ENCODE measurements at regions not wholly inside any gene's neighbourhood (a gene's known extent, or its start where the extent isn't known, plus 50 kb on each side); places are given as distances from the start of the nearest gene placed in this dataset.

GRCh38 chr2:217673627-217674026, 329.2 kb downstream of the TNS1 start:
- H3K27ac ChIP-seq: no peak overlapping the region
- H3K9me3 ChIP-seq (ENCODE audit: low read depth): no peaks in the 10 kb centered on the region
- no peak overlapping the region for H3K4me3 ChIP-seq
- DNase-seq (ENCODE audit: low read depth in 1 of 2, low spot score in 1 of 2): no peak
- H3K36me3 ChIP-seq: no peaks in the 10 kb centered on the region
- H3K27me3 ChIP-seq: no peaks in the 10 kb centered on the region
- no peaks in the 10 kb centered on the region for H3K4me1 ChIP-seq (ENCODE audit: low read depth)
- TF ChIP-seq, protein P1, sequence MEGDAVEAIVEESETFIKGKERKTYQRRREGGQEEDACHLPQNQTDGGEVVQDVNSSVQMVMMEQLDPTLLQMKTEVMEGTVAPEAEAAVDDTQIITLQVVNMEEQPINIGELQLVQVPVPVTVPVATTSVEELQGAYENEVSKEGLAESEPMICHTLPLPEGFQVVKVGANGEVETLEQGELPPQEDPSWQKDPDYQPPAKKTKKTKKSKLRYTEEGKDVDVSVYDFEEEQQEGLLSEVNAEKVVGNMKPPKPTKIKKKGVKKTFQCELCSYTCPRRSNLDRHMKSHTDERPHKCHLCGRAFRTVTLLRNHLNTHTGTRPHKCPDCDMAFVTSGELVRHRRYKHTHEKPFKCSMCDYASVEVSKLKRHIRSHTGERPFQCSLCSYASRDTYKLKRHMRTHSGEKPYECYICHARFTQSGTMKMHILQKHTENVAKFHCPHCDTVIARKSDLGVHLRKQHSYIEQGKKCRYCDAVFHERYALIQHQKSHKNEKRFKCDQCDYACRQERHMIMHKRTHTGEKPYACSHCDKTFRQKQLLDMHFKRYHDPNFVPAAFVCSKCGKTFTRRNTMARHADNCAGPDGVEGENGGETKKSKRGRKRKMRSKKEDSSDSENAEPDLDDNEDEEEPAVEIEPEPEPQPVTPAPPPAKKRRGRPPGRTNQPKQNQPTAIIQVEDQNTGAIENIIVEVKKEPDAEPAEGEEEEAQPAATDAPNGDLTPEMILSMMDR (IDR thresholded peaks at IDR 0.05; ENCODE audit: low read depth, low read length): no peak

- Histone ChIP-seq H3K27ac (no peak overlapping the region), H3K4me3 (no peak overlapping the region), H3K9me3 (ENCODE audit: low read depth) (no peaks in the 10 kb centered on the region), H3K27me3 (no peaks in the 10 kb centered on the region), H3K36me3 (no peaks in the 10 kb centered on the region), H3K4me1 (ENCODE audit: low read depth) (no peaks in the 10 kb centered on the region)
- DNase-seq (ENCODE audit: low read depth in 1 of 2, low spot score in 1 of 2): no peak
- TF ChIP-seq, protein P1 (IDR thresholded peaks at IDR 0.05; ENCODE audit: low read depth, low read length): no peak
Observed at GRCh38 chr2:217672472-217672871, 330.3 kb downstream of the TNS1 start.

DNA sequence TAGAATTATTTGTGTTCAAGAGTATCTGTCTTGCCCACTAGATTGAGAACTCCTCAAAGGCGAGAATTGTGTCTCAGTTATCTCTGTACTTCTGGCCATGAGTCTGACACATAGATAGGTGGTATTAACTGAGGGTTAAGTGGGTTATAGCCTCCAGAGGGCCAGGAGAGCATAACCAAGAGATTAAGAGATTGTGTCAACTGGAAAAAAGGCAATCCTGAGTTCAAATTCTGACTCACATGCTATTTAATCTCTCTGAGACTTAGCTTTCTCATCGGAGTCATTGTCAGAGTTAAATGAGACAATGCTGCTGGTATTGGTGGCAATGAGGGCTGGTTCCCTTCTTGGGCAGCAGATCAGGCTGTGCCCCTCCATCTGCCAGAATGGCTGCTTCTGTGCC, 330.9 kb downstream of the TNS1 start:
- Histone ChIP-seq H3K36me3 (no peaks in the 10 kb centered on the region), H3K27me3 (no peaks in the 10 kb centered on the region), H3K27ac (no peak overlapping the region), H3K4me1 (ENCODE audit: low read depth) (no peaks in the 10 kb centered on the region), H3K4me3 (no peak overlapping the region), H3K9me3 (ENCODE audit: low read depth) (no peaks in the 10 kb centered on the region)
- TF ChIP-seq, protein P1 (IDR thresholded peaks at IDR 0.05; ENCODE audit: low read depth, low read length): no peak
- no peak for DNase-seq (ENCODE audit: low read depth in 1 of 2, low spot score in 1 of 2)

DNA sequence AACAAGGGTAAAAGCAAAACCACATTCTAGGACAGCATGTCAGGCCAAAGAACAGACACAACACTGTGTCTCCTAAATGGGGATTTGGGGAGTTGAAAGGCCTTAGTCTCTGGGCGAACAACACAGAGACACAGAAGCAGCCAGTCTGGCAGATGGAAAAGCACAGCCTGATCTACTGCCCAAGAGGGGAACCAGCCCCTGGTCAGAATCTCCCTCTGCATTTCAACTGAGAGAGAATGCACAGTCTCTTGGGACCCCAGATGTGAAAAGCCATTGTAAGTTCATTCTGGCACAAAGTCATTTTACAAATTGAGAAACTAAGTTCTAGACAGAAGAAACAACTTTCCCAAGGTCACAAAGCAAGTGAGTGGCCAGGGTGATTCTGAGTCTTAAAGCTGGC, 331.7 kb downstream of the TNS1 start:
- DNase-seq (ENCODE audit: low read depth in 1 of 2, low spot score in 1 of 2): no peak
- H3K36me3 ChIP-seq: no peaks in the 10 kb centered on the region
- TF ChIP-seq, protein P1 (IDR thresholded peaks at IDR 0.05; ENCODE audit: low read depth, low read length): no peak
- no peaks in the 10 kb centered on the region for H3K4me1 ChIP-seq (ENCODE audit: low read depth)
- no peak overlapping the region for H3K27ac ChIP-seq
- H3K9me3 ChIP-seq (ENCODE audit: low read depth): no peaks in the 10 kb centered on the region
- H3K4me3 ChIP-seq: no peak overlapping the region
- no peaks in the 10 kb centered on the region for H3K27me3 ChIP-seq

DNA sequence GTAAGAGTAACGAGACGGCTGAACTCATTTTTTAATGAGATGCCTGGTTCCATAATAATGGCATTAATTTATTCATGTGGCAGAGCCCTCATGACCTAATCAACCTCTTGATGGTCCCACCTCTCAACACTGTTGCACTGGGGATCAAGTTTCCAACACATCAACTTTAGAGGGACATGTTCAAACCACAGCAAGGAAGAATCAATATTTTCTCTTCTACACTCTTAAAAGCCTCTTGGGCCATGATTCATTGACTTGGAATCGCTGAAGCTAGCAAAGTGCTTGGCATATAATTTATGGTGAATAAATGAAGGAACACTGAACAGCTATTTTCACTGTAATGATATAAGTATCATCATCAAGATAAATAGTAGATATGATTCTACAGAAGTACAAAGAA, 333.0 kb downstream of the TNS1 start:
- no peaks in the 10 kb centered on the region for H3K36me3 ChIP-seq
- no peaks in the 10 kb centered on the region for H3K27me3 ChIP-seq
- TF ChIP-seq, protein P1 (IDR thresholded peaks at IDR 0.05; ENCODE audit: low read depth, low read length): no peak
- no peak overlapping the region for H3K27ac ChIP-seq
- H3K9me3 ChIP-seq (ENCODE audit: low read depth): no peaks in the 10 kb centered on the region
- H3K4me3 ChIP-seq: no peak overlapping the region
- no peak for DNase-seq (ENCODE audit: low read depth in 1 of 2, low spot score in 1 of 2)
- no peaks in the 10 kb centered on the region for H3K4me1 ChIP-seq (ENCODE audit: low read depth)

DNA sequence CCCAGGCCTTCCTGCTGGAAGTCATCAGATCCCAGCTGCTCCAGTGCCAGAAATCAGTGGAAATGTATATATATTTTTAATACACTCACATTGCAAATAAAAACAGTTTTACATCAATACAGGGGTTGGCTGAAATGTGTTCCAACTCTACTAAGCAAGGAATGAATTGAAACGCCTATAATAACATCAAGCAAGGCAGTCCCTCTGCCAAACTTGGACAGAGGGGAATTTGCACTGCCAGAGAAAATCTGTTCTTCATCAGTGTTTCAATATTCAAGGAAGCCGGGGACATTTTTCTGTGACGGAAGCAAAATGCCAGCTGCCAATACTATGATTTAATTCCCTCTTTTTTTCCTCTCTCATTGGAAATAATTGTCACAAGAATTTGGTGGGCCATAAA, 335.3 kb downstream of the TNS1 start:
- Histone ChIP-seq H3K27me3 (no peaks in the 10 kb centered on the region), H3K4me3 (no peak overlapping the region), H3K36me3 (no peaks in the 10 kb centered on the region), H3K4me1 (ENCODE audit: low read depth) (no peaks in the 10 kb centered on the region), H3K9me3 (ENCODE audit: low read depth) (no peaks in the 10 kb centered on the region), H3K27ac (no peak overlapping the region)
- DNase-seq (ENCODE audit: low read depth in 1 of 2, low spot score in 1 of 2): no peak
- TF ChIP-seq, protein P1 (IDR thresholded peaks at IDR 0.05; ENCODE audit: low read depth, low read length): no peak
